ENCODE measurements at regions not wholly inside any gene's neighbourhood (a gene's known extent, or its start where the extent isn't known, plus 50 kb on each side); places are given as distances from the start of the nearest gene placed in this dataset.

- no peaks in the 10 kb centered on the region for H3K36me3 ChIP-seq
- intact Hi-C loops (cut with DNase I): no loop called here
- no peaks in the 10 kb centered on the region for H3K9me3 ChIP-seq
- H3K27ac ChIP-seq: no peak overlapping the region
- no peak for DNase-seq (ENCODE audit: low spot score in 2 of 2)
- no peak for TF ChIP-seq CTCF (IDR thresholded peaks at IDR 0.05)
- no peaks in the 10 kb centered on the region for H3K4me1 ChIP-seq
- H3K27me3 ChIP-seq: no peaks in the 10 kb centered on the region
- H3K4me3 ChIP-seq: no peak overlapping the region
Observed at GRCh38 chr4:95694411-95694810, 145.5 kb upstream of the PDHA2 start.

GRCh38 chr4:95693594-95693993, 144.8 kb upstream of the UNC5C start:
- no peaks in the 10 kb centered on the region for H3K4me1 ChIP-seq

GRCh38 chr4:95676190-95676589, 127.4 kb upstream of the UNC5C start:
- H3K27me3 ChIP-seq: no peaks in the 10 kb centered on the region
- intact Hi-C loops (cut with DNase I): no loop called here
- H3K4me3 ChIP-seq: no peak overlapping the region
- no peaks in the 10 kb centered on the region for H3K36me3 ChIP-seq
- TF ChIP-seq CTCF (IDR thresholded peaks at IDR 0.05): no peak
- no peaks in the 10 kb centered on the region for H3K4me1 ChIP-seq
- no peak overlapping the region for H3K27ac ChIP-seq
- no peak for DNase-seq (ENCODE audit: low spot score in 2 of 2)
- H3K9me3 ChIP-seq: no peaks in the 10 kb centered on the region

More at GRCh38 chr4:95693594-95693993, 144.8 kb upstream of the UNC5C start:
- Histone ChIP-seq H3K36me3 (no peaks in the 10 kb centered on the region), H3K27ac (no peak overlapping the region), H3K9me3 (no peaks in the 10 kb centered on the region), H3K27me3 (no peaks in the 10 kb centered on the region), H3K4me3 (no peak overlapping the region)
- TF ChIP-seq CTCF (IDR thresholded peaks at IDR 0.05): no peak
- intact Hi-C loops (cut with DNase I): no loop called here
- no peak for DNase-seq (ENCODE audit: low spot score in 2 of 2)

- Histone ChIP-seq H3K4me3 (no peak overlapping the region), H3K36me3 (no peaks in the 10 kb centered on the region), H3K27ac (no peak overlapping the region), H3K9me3 (no peaks in the 10 kb centered on the region), H3K27me3 (no peaks in the 10 kb centered on the region), H3K4me1 (no peaks in the 10 kb centered on the region)
- intact Hi-C loops (cut with DNase I): no loop called here
- DNase-seq (ENCODE audit: low spot score in 2 of 2): no peak
- no peak for TF ChIP-seq CTCF (IDR thresholded peaks at IDR 0.05)
Observed at GRCh38 chr4:95675623-95676022, 126.8 kb upstream of the UNC5C start.

- intact Hi-C loops (cut with DNase I): no loop called here
- Histone ChIP-seq H3K4me1 (no peaks in the 10 kb centered on the region), H3K27ac (no peak overlapping the region), H3K27me3 (no peaks in the 10 kb centered on the region), H3K9me3 (no peaks in the 10 kb centered on the region), H3K36me3 (no peaks in the 10 kb centered on the region), H3K4me3 (no peak overlapping the region)
- DNase-seq (ENCODE audit: low spot score in 2 of 2): no peak
- TF ChIP-seq CTCF (IDR thresholded peaks at IDR 0.05): no peak
Observed at GRCh38 chr4:95674521-95674981, 125.8 kb upstream of the UNC5C start.

GRCh38 chr4:95672811-95673210, 124.0 kb upstream of the UNC5C start:
- Histone ChIP-seq H3K27ac (no peak overlapping the region), H3K36me3 (no peaks in the 10 kb centered on the region)
- intact Hi-C loops (cut with DNase I): no loop called here

More at GRCh38 chr4:95672811-95673210, 124.0 kb upstream of the UNC5C start:
- H3K9me3 ChIP-seq: no peaks in the 10 kb centered on the region
- no peaks in the 10 kb centered on the region for H3K4me1 ChIP-seq
- no peak for DNase-seq (ENCODE audit: low spot score in 2 of 2)
- no peaks in the 10 kb centered on the region for H3K27me3 ChIP-seq
- H3K4me3 ChIP-seq: no peak overlapping the region
- no peak for TF ChIP-seq CTCF (IDR thresholded peaks at IDR 0.05)
